ENCODE measurements at regions not wholly inside any gene's neighbourhood (a gene's known extent, or its start where the extent isn't known, plus 50 kb on each side); places are given as distances from the start of the nearest gene placed in this dataset.

GRCh38 chr2:166831930-166832329, 56.4 kb upstream of the XIRP2 start:
- TF ChIP-seq, protein P1, sequence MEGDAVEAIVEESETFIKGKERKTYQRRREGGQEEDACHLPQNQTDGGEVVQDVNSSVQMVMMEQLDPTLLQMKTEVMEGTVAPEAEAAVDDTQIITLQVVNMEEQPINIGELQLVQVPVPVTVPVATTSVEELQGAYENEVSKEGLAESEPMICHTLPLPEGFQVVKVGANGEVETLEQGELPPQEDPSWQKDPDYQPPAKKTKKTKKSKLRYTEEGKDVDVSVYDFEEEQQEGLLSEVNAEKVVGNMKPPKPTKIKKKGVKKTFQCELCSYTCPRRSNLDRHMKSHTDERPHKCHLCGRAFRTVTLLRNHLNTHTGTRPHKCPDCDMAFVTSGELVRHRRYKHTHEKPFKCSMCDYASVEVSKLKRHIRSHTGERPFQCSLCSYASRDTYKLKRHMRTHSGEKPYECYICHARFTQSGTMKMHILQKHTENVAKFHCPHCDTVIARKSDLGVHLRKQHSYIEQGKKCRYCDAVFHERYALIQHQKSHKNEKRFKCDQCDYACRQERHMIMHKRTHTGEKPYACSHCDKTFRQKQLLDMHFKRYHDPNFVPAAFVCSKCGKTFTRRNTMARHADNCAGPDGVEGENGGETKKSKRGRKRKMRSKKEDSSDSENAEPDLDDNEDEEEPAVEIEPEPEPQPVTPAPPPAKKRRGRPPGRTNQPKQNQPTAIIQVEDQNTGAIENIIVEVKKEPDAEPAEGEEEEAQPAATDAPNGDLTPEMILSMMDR (optimal IDR thresholded peaks at IDR 0.05 in 1 of 3, IDR thresholded peaks at IDR 0.05 in 1 of 3, conservative IDR thresholded peaks at IDR 0.05 in 1 of 3; ENCODE audit: extremely low read depth in 1 of 3, insufficient read depth in 2 of 3, low read length in 3 of 3): no peak
- no peak for TF ChIP-seq EZH2 (IDR thresholded peaks at IDR 0.05; ENCODE audit: low read length)
